ACHN (cell line): ENCODE measurements at regions not wholly inside any gene's neighbourhood (a gene's known extent, or its start where the extent isn't known, plus 50 kb on each side); places are given as distances from the start of the nearest gene placed in this dataset.
"Not testable (repeated sequence)": the region's sequence is repeated elsewhere in the genome, so short reads cannot be mapped to it uniquely, and the experiment has no call there.

Source experiments
- DNase-seq: peaks from one replicate; pipeline ENCODE4 v3.0.0-alpha.2; 2015
- in situ Hi-C: cut with HindIII; loops from 2 replicates; pipeline ENCODE4 v1.10.0; 2017; ENCODE audit warnings: low sequenced_read_pairs, low pct_ligation_motif_present, low pct_unique_long_range_greater_than_20kb

DNA sequence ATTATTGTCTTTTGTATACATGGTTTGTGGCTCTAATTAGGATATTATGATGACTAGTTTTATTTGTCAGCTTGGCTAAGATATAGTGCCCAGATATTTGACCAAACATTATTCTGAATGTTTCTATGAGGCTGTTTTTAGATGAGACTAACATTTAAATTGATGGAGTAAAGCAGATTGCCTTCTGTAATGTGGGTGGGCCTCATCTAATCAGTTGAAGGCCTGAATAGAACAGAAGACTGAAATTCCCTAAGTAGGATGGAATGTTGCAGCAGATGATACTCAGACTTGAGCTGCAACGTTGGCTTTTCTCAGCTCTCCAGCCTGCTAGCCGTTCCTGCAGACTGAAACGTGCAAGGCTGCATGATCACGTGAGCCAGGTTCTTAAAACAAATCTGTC, 546.5 kb downstream of the EDEM1 start:
- no peak for DNase-seq
- in situ Hi-C loops, result no loop called here

DNA sequence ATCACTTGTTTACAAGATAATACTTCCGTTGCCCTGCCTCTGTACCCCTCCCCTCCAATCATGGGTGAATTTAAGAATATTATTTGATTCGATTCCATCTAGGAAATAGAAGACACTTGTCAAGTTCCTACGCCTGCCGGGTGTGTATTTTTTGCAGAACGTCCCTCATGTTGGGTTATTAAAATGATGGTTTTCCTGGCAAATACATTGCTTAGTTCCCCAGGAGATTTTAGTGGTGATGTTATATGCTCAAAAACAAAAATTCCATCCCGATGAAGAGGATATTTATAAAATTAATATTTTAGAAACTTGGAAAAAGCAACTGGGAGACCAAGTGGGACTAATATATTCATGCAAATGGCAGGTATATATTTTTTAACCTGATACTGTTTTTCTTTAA, 548.4 kb downstream of the EDEM1 start:
- in situ Hi-C loops, result no loop called here
- DNase-seq, result no peak

DNA sequence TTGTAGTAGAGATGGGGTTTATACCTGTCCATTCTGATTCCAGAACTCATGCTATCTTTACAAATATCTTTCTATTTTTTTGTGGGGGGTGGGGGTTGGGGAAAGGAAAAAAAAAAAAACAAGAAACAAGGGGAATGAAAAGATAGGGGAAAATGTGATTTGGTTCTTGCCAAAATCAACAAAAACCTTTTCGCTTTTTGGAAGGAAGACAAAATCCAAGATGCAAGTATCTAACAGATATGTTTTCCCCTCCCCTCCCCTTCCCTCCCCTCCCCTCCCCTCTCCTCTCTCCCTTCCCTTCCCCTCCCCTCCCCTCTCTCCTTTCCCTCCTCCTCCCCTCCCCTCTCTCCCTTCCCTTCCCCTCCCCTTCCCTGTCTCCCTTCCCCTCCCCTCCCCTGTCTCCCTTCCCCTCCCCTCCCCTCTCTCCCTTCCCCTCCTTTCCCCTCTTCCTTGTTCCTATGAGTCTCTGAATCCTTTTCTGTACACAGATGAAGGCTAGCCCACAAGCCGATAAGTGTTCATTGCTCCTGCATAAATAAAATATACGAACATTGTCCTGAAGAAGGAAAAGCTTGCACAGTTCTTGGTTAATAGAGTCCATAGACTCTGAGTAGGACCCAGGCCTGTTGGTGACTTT, 551.9 kb downstream of the EDEM1 start:
- in situ Hi-C loops, result no loop called here
- DNase-seq, result no peak

DNA sequence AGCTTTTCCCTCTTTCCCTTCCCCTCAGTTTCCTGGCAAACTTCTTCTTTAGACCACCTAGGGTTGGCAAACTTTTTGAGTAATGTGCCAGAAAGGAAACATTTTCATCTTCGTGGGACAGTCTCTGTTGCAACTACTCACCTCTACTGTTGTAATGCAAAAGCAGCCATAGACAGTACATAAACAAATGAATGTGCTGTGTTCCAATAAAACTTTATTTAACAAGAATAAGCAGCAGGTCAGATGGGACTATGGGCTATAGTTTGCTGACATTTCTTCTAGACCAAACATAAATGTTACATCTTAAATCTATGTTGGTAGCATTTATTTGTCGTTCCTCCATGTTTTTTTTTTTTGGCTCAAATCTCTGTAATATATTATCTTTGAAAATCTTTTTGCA, 552.4 kb downstream of the EDEM1 start:
- in situ Hi-C loops, result no loop called here
- DNase-seq, result no peak

DNA sequence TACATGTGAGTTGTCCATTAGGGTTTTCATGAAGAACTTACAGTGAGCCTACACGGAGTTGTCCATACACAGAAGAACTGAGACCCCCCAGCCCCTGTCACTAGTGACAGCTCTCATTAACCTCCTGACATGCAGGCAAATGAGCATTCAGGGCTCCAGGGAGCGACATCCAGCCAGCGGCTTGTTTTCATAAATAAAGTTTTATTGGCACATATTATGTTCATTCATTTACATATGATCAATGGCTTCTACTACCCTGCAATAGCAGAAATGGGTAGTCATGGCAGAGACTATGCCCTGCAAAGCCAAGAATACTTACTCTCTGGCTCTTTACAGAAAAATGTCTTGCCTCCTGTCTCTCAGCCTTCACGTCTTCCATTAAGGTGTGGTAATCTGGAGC, 553.5 kb downstream of the EDEM1 start:
- in situ Hi-C loops, result no loop called here
- no peak for DNase-seq

DNA sequence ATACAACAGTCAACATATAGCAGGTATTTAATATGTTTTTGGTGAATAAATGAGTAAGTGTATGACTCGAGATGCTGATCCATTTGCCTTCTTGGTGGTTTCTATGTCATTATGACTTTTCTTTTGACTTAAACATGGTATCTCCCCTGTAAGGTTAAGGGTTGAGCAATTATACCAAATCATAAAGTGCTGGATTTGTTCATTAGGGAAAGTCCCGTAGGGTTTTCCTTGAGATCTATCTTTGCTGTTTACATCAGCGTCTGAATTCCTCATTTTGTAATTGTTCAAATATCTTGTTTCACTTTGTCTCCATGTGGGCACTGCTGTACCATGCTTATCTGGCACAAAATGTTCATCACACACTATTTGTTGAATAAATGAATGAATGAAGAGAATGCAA, 562.6 kb downstream of the EDEM1 start:
- in situ Hi-C loops, result no loop called here
- no peak for DNase-seq

DNA sequence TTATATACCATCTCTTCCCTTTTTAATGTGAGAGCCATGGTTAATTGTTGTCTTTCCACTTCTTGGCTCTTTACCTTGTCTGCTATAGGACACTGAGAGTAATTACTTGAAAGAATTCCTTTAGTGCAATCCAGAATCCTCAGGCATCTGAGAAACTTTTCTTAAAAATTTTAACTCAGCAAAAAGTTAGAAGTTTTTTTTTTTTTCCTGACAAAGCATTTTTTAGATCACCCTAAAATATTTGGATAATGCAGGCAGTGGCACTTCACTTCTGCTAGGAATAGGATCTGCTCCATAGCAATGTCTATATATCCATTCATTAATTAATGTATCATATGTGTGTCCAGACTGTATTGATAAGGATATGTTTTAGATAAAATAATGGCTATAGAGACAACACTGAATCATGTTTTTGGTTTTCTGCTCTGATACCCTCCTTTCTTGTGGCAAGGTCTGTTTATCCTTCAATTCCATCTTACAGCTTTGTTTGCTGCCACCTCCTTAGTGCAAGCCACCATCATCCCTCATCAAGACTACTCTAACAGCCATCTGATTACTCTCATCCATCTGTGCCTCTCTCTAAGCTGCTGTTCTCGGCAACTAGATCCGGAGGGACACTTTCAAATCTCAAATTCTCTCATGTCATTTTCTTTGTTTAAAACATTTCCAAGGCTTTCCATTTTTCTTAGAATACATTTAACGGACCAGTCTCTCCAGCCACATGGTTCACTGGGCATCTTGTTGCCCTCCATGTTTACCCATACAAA, 563.5 kb downstream of the EDEM1 start:
- DNase-seq, result no peak
- in situ Hi-C loops, result no loop called here

DNA sequence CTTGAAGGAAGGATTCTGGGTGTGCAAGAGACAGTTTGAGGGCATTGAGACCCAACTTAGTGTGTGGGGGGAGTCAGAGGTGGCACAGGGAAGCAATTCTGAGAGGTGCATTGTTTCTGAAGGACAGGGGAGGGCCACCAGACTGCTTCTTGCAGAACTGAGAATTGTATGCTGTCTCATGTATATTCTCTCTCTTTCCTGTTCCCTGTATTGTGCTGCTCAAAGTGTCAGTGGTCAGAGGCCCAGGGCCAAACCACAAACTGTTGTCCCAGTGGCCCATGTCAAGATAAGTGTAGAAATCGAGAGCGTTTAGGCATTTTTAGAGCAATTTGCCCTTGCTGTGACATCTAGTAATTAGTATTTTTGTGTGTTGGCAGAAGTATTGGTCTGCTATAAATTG, 567.1 kb downstream of the EDEM1 start:
- in situ Hi-C loops, result no loop called here

DNA sequence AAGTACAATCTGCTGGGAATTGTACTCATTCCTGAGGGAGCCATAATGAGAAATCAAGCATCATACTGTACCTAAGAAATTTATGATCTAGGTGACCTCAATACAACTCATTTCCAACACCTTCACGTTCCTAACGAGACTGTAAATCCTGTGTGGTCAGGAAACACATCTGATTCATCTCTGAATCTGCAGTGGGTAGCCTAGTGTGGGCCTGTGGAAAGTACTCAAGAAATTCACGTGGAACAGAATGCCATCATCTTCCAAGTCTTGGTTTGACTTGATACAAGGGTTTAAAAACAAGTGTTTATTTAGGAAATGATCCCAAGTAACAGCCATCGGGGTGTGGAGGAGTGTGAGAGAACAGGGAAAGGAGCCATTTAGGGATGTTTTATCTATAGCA, 568.9 kb downstream of the EDEM1 start:
- in situ Hi-C loops, result no loop called here
- no peak for DNase-seq

More for the DNA sequence above, 567.1 kb downstream of the EDEM1 start:
- no peak for DNase-seq

DNA sequence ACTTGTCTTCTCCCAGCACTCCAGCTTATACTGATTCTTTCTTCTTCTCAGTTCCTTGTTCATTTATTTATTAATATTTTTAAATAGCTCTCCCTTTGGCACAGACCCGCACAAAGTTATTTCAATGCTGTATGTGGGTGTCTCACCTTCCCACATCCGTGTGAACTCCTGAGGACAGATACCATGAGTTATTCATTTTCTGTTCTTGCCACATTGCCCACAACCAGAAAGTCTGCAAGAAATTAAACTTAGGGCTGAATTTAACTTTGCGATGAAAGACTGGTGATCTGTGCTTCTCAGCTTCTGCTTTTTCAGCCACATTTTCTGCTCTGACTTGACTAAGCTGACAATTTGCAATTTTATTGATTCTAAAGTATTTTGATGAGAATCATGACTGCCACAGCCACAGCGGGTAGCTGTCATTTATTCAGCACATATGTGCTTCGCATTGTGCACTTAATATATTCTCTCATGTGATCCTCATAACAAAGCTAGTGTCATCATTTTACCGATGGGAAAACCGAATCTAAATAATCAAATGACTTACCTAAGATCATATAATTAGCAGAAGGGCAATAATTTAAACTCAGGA, 569.8 kb downstream of the EDEM1 start:
- DNase-seq, result no peak
- in situ Hi-C loops, result no loop called here

DNA sequence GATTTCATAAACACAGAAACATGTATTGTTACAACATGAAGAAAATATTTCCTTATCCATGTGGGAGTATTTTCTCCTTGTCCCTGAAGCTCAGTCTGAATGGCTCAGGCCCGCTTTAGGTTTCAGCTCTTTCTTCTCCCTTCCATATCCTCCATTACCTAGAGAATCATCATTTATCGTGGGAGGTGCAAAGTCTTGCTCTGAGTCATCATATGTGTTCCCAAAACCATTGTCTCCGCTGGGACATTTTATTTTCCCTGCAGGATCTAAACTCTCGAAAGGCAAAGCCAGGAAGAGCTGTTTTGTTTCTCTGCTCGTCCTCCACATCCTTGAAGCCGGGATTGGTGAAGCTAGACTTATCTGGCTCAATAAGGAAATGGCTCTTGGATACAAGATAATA, 571.2 kb downstream of the EDEM1 start:
- in situ Hi-C loops, result no loop called here
- no peak for DNase-seq

DNA sequence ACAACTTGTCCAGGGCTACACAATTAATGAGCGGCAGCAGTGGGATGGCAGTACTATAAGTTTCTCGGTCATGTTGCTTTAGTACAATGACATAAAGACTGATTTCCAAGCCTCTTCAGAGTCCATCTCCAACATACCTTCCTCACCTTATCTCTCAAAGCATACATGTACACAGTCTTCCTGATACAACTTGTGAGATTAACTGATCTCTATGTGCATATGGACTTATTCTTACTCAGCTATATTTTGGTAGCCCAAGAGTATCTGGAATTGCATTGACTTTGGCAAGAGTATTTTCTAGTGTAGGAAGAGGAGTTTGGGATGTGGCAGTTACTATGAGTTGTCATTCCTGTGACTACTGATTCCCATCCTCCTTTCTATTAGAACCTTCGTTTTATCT, 575.0 kb downstream of the EDEM1 start:
- in situ Hi-C loops, result no loop called here
- no peak for DNase-seq

DNA sequence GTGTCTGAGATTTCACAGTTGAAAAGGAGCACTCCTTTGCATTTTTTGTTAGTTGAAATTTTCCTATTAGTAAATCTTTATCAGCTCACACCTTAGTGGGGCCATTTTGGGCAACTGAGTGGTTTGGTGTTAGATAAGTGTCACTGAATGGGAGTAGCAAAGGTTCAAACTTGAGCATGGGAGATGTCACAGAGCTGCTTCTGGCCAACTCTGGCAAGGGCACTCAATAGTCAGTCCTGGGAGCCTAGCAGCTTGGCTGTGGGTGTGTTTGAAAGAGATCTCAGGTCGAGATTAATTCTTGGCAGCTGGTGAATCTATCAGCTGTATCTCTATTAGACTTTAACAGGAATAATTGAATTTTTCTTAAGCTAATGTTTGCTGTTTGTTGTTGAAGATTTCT, 579.3 kb downstream of the EDEM1 start:
- in situ Hi-C loops, result no loop called here
- DNase-seq, result no peak

DNA sequence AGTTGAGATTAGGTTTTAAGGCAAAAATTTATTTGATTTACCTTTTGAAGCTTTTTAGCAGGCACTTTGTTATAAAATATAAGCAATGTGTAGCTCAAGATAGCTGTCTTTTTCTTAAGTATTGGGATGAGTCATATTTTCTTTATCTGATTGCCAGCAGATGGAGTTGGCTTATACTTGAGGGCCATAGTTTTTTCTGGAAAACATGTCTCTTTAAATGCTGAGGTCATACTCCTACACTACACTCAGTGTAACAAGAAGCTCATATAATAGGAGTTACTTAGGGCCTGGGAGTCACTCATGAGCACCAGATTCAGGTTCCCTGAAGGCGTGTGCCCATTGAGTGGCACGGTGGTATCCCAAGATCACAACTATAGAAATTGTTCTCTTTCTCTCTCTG, 579.8 kb downstream of the EDEM1 start:
- in situ Hi-C loops, result no loop called here
- no peak for DNase-seq

DNA sequence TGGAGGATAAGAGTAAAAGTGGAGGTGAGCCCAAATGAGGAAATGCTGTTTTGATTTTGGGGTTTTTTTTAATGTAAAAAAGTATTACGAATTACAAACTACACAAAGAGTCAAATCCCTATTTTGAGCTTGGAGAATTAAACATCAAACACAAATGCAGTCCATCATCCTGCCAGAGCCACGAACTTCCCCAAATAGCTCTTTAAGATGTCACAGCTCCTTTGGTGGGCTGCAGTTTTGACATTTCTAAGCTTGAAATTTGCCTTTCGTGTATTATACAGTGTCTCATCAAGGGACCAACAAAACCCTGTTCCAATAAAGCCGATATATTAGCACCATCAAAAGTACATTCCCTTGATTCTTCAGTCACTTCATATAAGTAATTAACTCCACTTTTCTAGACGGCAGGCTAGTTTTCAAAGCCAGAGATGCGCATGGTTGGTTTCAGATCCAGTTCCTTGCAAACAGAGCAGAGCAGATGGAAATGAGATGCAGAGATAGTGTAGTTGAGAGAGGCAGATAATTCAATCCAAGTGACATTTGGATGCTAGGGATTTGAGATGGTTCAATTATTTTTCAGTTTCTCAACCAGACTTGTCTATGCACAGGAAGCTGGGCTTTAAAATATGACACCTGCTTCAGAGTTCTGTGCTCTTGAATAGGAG, 580.9 kb downstream of the EDEM1 start:
- in situ Hi-C loops, result no loop called here
- DNase-seq, result no peak

DNA sequence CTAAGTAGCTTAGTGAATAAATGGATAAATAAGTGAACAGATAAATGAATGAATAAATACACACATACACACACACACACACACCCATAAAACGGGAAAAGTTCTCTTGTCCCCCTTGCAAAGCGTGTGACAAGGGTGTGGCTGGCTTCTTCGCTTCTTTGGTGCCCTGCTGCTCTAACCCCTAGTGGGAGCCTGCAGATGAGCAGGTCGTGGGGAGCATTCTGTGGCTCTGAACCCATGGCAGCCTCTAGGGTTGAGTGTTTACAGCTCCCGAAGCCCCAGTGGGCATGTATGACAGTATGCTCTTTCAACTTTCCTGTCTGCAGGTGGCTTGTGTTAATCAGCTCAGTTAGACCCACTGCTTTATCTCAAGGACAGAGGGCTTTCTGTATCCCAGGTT, 582.3 kb downstream of the EDEM1 start:
- in situ Hi-C loops, result no loop called here
- DNase-seq, result no peak

DNA sequence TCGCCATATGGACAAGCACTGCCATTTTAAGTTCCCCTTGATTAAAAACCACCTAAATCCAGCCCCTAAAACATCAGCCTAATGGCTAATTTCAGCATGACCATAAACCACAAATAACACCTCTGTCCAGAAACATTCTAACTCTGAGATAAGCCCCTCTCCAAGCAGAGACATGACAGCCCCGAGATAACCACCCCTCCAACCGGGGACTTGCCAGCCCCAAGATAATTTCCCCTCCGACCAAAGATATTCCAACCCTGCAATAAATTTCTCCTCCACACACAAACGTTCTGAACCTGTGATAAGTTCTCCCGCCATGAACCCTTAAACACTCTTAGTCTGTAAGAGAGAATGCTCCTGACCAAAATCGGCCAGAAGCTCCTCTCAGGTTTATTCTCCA, 586.8 kb downstream of the EDEM1 start:
- in situ Hi-C loops, result no loop called here
- DNase-seq, result no peak

DNA sequence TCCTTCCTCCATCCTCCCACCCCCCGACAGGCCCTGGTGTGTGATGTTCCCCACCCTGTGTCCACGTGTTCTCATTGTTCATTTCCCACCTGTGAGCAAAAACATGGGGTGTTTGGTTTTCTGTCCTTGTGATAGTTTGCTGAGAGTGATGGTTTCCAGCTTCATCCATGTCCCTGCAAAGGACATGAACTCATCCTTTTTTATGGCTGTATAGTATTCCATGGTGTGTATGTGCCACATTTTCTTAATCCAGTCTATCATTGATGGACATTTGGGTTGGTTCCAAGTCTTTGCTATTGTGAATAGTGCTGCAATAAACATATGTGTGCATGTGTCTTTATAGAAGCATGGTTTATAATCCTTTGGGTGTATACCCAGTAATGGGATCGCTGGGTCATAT, 587.6 kb downstream of the EDEM1 start:
- DNase-seq, in situ Hi-C loops: not testable (repeated sequence)

DNA sequence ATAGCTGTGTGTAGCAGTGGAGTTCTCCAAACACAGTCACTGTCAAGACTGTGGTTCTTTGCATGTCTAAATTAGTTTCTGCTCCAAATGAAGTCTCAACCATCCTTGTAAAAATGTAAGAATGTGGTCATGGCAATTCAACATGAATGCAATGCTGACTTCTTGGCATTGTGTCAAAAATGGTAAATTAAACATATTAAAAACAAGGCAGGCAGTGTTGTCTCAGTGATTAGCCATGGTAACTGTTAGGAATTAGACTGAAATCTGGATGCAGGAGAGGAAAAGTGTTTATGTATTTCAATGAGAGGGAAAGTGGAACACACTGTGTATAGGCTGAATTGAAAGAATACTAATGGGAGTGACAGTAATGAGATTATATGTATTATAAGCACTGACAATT, 597.2 kb downstream of the EDEM1 start:
- DNase-seq, result no peak
- in situ Hi-C loops, result no loop called here
